ENCODE measurements at regions not wholly inside any gene's neighbourhood (a gene's known extent, or its start where the extent isn't known, plus 50 kb on each side); places are given as distances from the start of the nearest gene placed in this dataset.
"Not testable (repeated sequence)": the region's sequence is repeated elsewhere in the genome, so short reads cannot be mapped to it uniquely, and the experiment has no call there.

DNA sequence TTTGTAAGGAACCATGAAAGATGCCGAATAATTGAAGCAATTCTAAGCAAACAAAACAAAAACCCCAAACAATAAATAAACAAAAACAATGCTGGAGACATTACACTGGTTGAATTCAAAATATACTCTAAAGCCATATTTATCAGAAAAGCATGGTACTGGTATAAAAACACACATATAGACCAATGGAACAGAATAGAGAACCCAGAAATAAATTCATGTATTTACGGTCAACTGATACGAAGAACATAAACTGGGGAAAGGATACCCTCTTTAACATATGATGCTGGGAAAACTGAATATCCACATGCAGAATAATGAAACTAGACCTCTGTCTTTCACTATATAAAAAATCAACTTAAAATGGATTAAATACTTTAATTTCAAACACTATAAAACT lies 214.3 kb upstream of the PDZRN3 start:
- no peak for DNase-seq

GRCh38 chr3:73835945-73836344 lies 211.2 kb upstream of the PDZRN3 start:
- no peak for DNase-seq

DNA sequence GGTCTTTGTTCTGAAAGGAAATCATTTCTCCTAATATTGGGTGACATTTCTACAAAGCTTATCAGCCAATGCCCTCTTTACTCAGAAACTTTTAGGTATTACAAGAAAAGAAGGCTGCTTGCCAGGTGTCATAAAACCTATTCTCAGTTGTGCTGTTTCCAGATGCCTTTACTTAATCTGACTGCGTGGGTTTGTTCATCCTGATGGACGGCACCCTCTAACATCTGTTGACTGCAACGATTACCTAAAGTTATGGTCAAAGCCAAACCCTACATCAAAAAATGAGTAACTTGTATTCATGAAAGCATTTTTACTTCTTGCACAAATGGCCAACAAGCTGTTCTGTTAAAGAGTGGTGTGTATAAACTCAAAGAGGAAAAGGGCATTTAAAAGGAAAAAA lies 207.7 kb upstream of the PDZRN3 start:
- DNase-seq, result no peak

DNA sequence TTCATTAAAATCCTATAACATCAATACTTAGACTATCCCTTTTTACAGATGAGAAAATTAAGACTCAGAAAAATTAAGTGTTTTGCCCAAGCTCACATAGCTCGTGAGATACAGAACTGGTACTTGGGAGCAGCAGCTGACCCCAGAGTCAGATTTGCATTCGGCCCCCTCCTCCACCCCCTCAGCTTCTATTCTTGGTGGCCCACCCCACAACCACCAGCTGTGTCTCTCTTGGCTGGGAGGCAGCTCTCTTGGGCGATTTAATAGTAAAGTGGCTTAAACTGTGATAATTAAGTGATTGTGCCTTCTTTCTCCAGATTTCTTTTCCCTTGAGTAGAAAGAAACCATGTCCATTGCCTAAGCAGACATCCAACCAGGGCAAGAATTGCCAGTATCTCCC lies 203.6 kb upstream of the PDZRN3 start:
- DNase-seq, result no peak

DNA sequence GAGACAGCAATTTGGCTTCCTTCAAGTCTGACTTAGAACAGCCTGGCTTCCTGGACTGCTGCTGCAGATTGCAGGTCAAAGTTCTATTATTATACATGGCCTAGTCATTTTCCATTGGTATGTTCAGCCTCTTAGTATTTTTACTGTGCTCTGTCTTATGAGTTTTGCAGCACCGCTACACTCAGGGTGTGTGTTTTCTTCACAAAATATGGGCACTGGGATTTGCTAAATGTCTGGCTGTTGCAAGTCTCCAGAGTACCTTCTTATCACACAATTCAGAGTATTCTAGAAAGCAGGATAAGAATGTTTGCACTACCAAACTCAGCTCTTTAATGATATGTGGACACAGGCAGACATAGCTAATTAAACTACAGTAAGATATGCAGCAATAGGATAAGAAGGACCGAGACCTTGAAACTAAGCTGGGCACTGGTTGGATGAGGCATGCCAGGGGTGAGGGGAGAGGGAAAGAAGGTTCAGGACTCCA lies 203.0 kb upstream of the PDZRN3 start:
- DNase-seq, result no peak

GRCh38 chr3:73827204-73827603 lies 202.5 kb upstream of the PDZRN3 start:
- DNase-seq, result no peak

DNA sequence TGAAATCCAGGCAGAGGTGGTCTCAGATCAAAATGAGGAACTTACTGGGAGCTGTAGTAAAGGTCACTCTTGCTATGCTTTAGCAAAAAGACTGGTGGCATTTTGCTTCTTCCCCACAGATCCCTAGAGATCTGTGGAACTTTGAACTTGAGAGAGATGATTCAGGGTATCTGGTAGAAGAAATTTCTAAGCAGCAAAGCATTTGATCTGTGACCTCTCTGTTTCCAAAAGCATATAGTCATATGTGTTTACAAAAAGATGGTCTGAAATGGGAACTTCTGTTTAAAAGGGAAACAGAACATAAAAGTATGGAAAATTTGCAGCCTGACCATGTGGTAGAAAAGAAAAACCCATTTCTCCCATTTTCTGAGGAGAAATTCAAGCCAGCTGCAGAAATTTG lies 196.2 kb upstream of the PDZRN3 start:
- DNase-seq, result not testable (repeated sequence)

DNA sequence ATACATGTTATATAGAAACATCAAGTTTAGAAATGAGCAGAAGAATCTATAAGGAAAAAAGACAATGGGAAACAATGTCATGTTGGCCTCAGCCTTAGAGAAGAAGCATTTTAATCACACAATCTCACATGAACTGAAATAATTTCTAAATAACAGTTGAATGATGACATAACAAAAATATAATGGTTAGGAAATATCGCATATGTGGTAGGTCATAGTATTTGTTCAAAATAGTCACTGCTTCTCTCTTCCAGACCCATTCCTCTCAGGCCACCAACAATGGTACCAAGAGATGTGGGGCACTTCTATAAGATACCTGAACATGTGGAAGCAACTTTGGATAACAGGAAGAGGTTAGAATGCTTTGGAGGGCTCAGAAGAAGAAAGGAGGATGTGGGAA lies 195.7 kb upstream of the PDZRN3 start:
- DNase-seq, result no peak

- no peak for DNase-seq
Measured at GRCh38 chr3:73815966-73816365, 191.2 kb upstream of the PDZRN3 start.

GRCh38 chr3:73813692-73814292 lies 189.1 kb upstream of the PDZRN3 start:
- DNase-seq, result no peak

GRCh38 chr3:73813291-73813690 lies 188.6 kb upstream of the PDZRN3 start:
- no peak for DNase-seq

GRCh38 chr3:73812054-73812453 lies 187.3 kb upstream of the PDZRN3 start:
- DNase-seq, result no peak

- DNase-seq, result no peak
Measured at GRCh38 chr3:73808862-73809509, 184.2 kb upstream of the PDZRN3 start.

DNA sequence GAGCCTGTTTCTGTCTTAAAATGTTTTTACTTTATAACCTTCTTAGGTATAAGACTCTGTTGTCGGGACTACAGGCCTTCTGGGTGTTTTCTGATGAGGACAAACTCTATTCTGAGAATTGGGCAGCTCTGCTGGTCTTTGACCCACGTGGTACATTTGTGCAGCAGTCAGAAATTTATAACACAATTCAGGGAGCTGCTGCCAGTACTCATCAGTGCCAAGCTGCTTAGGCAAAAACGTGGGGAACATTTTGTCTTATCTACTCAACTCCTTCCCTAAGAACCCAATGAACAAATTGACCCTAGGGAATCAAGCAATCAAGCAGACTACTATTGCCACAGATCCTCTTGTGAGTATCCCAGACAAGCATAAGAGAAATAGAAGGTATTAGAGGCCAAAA lies 180.7 kb upstream of the PDZRN3 start:
- no peak for DNase-seq

DNA sequence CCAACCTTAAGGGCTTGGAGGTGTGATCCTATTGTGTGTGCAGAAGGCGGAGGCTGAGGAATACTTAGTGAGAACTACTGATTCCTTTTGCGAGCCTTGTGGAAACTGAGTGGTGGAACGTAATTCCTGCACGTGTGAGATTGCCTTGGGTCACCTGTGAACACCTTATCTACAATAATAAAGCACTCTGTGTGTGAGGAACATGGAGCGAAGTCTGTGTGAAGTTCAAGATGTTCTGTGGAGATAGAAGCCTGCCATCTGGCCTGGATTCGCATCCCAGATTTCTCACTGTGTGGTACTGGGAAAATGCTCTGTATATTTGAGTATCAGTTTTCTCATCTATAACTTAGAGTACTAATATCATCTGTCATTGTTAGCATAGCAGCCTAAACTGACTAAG lies 179.5 kb upstream of the PDZRN3 start:
- no peak for DNase-seq

DNA sequence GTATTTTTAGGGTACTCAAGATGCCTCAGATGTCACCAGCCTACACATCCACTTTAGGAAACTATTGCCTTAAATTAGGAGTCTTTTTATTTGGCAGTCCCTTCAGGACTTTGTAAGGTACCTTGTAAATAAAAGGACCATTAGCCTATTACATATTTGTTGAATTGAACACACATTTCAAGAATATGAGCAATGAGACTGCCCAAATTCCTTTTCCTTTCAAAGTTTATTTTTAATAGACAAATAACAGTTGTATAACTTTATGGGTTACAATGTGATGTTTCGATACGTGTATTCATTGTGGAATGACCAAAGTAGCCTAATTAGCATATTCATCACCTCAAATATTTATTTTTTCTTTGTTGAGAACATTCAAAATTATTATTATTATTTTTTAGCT lies 176.7 kb upstream of the PDZRN3 start:
- no peak for DNase-seq

DNA sequence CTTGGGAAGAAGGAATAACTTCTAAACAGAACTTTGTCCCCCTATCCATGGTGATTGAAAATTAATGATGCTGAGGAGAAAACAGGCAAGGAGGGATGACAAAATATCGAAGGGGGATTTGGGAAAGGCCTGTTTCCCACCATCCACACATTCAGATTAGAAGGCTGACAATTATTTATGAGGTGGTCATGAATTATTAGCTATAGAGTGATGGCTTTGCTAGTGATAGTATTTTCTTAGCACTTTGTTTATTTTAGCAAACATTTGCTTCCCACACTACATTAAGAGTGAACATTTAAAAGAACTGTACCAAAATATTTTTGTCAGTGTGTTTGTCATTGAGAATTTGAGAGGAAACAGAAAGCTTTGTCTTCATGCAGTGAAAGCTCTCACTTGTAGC lies 172.6 kb upstream of the PDZRN3 start:
- DNase-seq, result no peak

- DNase-seq, result no peak
Measured at GRCh38 chr3:73796382-73796781, 171.6 kb upstream of the PDZRN3 start.

DNA sequence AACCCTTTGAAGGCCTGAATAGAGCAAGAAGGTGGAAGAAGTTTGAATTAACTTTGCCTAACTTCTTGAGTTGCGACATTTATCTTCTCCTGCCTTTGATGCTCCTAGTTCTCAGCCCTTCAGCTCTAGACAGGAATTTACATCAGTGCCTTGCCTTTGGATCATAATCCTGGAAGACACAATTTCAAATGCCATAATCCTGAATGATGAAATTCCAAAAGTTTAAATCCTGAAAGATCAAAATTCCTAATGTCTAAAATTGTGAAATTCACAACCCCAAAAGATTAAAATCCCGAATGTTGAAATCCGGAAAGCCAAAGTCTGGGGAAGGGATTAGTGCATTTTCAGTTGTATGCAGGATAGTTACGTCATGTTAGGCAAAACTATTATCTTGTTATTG lies 166.6 kb upstream of the PDZRN3 start:
- DNase-seq, result no peak

DNA sequence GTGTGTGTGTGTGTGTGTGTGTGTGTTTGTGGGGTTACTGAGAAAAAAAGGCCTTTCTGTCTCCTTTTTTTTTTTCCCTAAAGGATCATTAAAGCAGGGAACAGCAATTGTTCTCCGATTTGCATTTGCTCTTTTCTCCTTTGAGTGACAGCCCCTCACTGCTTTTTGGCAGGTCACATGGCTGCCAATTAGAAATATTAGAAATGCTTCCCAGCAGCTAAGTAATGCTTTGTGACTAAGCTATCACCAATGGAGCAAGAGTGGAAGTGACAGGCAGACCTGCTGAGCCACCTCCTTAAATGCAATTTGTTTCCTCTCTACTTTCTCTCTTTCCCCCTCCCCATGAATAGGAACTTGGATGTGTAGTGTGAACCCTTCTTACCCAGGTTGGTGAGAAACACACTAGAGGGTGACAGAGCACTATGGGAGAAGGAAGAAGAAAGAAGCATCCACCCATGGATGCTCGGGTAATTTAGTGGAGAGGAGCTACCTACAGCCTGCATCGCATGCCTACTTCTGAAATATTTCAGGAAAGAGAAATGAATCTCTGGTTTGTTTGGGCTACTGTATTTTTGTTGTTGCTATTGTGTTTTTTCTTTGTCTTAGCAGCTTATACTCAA lies 165.2 kb upstream of the PDZRN3 start:
- DNase-seq, result no peak

GRCh38 chr3:73787620-73788019 lies 162.9 kb upstream of the PDZRN3 start:
- DNase-seq, result peak; percentile 10

- no peak for DNase-seq
Measured at GRCh38 chr3:73786998-73787397, 162.3 kb upstream of the PDZRN3 start.

- DNase-seq, result peak; percentile 93
Measured at GRCh38 chr3:73786321-73786807, 161.6 kb upstream of the PDZRN3 start.

GRCh38 chr3:73784686-73785392 lies 160.1 kb upstream of the PDZRN3 start:
- peak; percentile 61 for DNase-seq
